Ovary (tissue), 3 donors: ENCODE measurements at regions not wholly inside any gene's neighbourhood (a gene's known extent, or its start where the extent isn't known, plus 50 kb on each side); places are given as distances from the start of the nearest gene placed in this dataset.

Source experiments
- POLR2A ChIP-seq: fragments of 450-650 bp; IDR thresholded peaks from one replicate; pipeline ENCODE4 v1.6.1; 2017; ENCODE audit warnings: antibody characterized with exemption, mild to moderate bottlenecking, moderate library complexity
- TF ChIP-seq, protein P1 (sequence below), 3 donors: fragments of 450-650 bp in 2 of 3; fragments of 200-600 bp in 1 of 3; IDR thresholded peaks; one replicate each; pipeline versions ENCODE4 v1.5.1 to v1.8.0; 2016 to 2022; ENCODE audit warnings: antibody characterized with exemption in 3 of 3, mild to moderate bottlenecking in 1 of 3
- donor health status: DM: no; HTN: no; CAD: no.

DNA sequence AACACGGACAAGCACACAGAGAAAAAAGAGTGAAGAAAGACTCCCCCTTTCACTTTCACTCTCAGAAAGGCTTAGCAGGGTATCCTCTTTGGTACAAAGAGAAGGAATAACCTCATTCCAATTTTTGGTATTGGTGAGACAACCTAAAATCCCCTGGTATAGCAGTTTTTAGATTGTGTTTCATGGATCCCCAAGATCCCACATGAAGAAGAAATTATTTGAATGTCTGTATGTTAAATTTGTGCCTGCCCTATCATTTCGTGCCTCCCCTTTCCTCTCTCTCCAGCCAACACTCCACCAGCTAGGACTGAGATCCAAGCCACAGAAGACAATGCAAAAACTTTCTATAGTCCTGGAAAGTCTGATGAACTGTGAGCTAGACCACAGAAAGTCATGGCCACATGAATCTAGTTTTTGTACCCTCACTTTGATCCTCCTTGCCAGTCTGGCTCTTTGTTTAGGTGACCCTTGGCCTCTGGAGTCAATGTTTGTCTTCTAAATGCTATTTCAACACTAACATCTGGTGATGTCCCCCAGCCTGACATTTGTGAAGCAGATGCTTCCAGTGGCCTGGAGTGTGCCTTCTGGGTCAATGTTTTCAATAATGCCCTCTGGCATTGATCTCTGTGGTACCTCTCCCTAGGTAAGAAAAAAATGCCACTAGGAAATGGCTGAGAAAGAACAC, 181.9 kb upstream of the BMP4 start:
- TF ChIP-seq, protein P1, sequence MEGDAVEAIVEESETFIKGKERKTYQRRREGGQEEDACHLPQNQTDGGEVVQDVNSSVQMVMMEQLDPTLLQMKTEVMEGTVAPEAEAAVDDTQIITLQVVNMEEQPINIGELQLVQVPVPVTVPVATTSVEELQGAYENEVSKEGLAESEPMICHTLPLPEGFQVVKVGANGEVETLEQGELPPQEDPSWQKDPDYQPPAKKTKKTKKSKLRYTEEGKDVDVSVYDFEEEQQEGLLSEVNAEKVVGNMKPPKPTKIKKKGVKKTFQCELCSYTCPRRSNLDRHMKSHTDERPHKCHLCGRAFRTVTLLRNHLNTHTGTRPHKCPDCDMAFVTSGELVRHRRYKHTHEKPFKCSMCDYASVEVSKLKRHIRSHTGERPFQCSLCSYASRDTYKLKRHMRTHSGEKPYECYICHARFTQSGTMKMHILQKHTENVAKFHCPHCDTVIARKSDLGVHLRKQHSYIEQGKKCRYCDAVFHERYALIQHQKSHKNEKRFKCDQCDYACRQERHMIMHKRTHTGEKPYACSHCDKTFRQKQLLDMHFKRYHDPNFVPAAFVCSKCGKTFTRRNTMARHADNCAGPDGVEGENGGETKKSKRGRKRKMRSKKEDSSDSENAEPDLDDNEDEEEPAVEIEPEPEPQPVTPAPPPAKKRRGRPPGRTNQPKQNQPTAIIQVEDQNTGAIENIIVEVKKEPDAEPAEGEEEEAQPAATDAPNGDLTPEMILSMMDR (IDR thresholded peaks at IDR 0.05), result no peak
- TF ChIP-seq POLR2A, result no peak
